Uterus (tissue), 3 donors: ENCODE measurements at regions not wholly inside any gene's neighbourhood (a gene's known extent, or its start where the extent isn't known, plus 50 kb on each side); places are given as distances from the start of the nearest gene placed in this dataset.

Source experiments
- DNase-seq, 2 donors: peaks; one replicate each; pipeline ENCODE4 v3.0.0-alpha.2; 2019 to 2020
- H3K27ac ChIP-seq, 2 donors: fragments of 200-600 bp; sonication (generic); 1 replicate in 1 of 2; 2 replicates in 1 of 2; pipeline ENCODE4 v1.5.1; 2016 to 2018
- H3K27me3 ChIP-seq, 2 donors: fragments of 200-600 bp; sonication (generic); one replicate each; pipeline ENCODE4 v1.5.1; 2018 to 2019; ENCODE audit warnings: control low read depth in 1 of 2
- H3K36me3 ChIP-seq, 2 donors: fragments of 200-600 bp; sonication (generic); one replicate each; pipeline ENCODE4 v1.5.1; 2019; ENCODE audit warnings: control low read depth in 1 of 2
- H3K4me1 ChIP-seq, 2 donors: fragments of 200-600 bp; sonication (generic); one replicate each; pipeline ENCODE4 v1.5.1; 2018 to 2019; ENCODE audit warnings: control low read depth in 1 of 2
- H3K4me3 ChIP-seq, 2 donors: fragments of 200-600 bp; sonication (generic); 1 replicate in 1 of 2; 2 replicates in 1 of 2; pipeline ENCODE4 v1.5.1; 2018 to 2019; ENCODE audit warnings: mild to moderate bottlenecking in 1 of 2
- H3K9me3 ChIP-seq, 2 donors: fragments of 200-600 bp; sonication (generic); one replicate each; pipeline ENCODE4 v1.5.1; 2019; ENCODE audit warnings: control low read depth in 1 of 2
- POLR2A ChIP-seq, 2 donors: fragments of 450-650 bp; IDR thresholded peaks; one replicate each; pipeline ENCODE4 v1.6.1; 2016; ENCODE audit warnings: antibody characterized with exemption in 2 of 2, mild to moderate bottlenecking in 1 of 2, moderate library complexity in 1 of 2
- intact Hi-C: fragments of 100-400 bp; cut with DNase I; formaldehyde crosslinking; loops from one replicate; pipeline ENCODE4 v1.15.1; 2023; ENCODE audit warnings: low total_unique reads
- TF ChIP-seq, protein P1 (sequence below), 4 experiments: fragments of 200-600 bp in 2 of 4; fragments of 450-650 bp in 2 of 4; sonication (generic) in 2 of 4; IDR thresholded peaks; one replicate each; pipeline ENCODE4 v1.5.1; 2016 to 2019; ENCODE audit warnings: antibody characterized with exemption in 4 of 4, mild to moderate bottlenecking in 2 of 4, moderate library complexity in 1 of 4
- donor health status: DM: yes; HTN: yes; CAD: no.

DNA sequence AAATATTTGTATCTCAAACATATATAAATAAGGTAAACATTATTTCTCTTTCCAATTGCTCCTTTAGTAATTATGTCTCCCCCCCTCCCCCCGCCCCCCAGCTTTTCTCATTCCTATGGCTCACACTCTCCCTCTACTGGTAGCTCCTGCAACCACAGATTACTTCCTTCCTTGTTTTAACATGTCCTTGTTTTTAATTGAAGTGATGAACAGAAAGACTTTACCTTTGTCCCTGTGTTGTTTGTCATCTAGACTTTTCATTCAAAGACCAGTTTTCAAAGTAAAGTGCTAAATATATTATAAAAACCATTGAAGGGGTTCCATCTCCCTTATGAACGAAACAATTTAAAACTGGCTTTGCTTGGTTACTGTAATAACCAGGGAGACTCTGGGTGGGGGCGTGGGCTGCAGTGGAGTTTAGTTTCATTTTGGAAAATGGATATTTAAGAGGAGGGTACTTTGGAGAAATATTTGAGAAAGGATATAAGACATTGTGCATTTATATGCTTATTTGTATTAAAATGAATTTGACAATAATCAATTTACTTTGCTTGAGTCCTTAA is 352.9 kb downstream of the RAPGEF2 start:
- H3K27ac ChIP-seq = no peak overlapping the region
- H3K36me3 ChIP-seq = no peaks in the 10 kb centered on the region
- no peaks in the 10 kb centered on the region for H3K27me3 ChIP-seq
- intact Hi-C loops = no loop called here
- TF ChIP-seq POLR2A (IDR thresholded peaks at IDR 0.05) = no peak
- TF ChIP-seq, protein P1, sequence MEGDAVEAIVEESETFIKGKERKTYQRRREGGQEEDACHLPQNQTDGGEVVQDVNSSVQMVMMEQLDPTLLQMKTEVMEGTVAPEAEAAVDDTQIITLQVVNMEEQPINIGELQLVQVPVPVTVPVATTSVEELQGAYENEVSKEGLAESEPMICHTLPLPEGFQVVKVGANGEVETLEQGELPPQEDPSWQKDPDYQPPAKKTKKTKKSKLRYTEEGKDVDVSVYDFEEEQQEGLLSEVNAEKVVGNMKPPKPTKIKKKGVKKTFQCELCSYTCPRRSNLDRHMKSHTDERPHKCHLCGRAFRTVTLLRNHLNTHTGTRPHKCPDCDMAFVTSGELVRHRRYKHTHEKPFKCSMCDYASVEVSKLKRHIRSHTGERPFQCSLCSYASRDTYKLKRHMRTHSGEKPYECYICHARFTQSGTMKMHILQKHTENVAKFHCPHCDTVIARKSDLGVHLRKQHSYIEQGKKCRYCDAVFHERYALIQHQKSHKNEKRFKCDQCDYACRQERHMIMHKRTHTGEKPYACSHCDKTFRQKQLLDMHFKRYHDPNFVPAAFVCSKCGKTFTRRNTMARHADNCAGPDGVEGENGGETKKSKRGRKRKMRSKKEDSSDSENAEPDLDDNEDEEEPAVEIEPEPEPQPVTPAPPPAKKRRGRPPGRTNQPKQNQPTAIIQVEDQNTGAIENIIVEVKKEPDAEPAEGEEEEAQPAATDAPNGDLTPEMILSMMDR (IDR thresholded peaks at IDR 0.05) = peak in 1 of 4 experiments; percentile 17
- H3K4me3 ChIP-seq = no peak overlapping the region
- no peak for DNase-seq
- H3K4me1 ChIP-seq = no peaks in the 10 kb centered on the region
- H3K9me3 ChIP-seq = no peaks in the 10 kb centered on the region

DNA sequence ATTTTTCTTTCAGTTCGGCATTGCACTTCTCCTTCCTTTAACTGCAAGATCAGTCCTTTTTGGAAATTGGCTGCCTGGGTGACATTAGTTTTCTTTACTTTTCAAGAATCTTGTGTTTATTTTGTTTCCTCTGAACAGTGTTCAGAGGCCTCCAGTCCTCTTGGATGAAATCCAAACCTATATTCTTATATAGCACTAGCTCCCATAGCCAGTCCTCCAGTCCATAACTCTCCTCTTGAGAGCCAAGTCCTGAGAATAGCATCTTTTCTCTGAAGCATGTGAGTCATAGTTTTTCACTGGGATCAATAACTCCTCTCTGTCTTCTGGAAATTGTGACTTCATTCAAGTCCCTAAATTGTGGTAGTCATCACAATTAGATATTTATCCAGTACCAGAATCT is 357.5 kb downstream of the RAPGEF2 start:
- Histone ChIP-seq H3K27ac (no peak overlapping the region), H3K36me3 (no peaks in the 10 kb centered on the region), H3K27me3 (no peaks in the 10 kb centered on the region), H3K4me1 (no peaks in the 10 kb centered on the region), H3K4me3 (no peak overlapping the region), H3K9me3 (no peaks in the 10 kb centered on the region)
- TF ChIP-seq POLR2A (IDR thresholded peaks at IDR 0.05) = no peak
- TF ChIP-seq, protein P1 (IDR thresholded peaks at IDR 0.05) = no peak
- intact Hi-C loops = no loop called here
- DNase-seq = no peak

GRCh38 chr4:159463235-159463634 is 360.4 kb downstream of the RAPGEF2 start:
- intact Hi-C loops = no loop called here
- H3K27ac ChIP-seq = no peak overlapping the region
- no peak for DNase-seq
- H3K4me3 ChIP-seq = no peak overlapping the region
- TF ChIP-seq, protein P1 (IDR thresholded peaks at IDR 0.05) = no peak
- no peaks in the 10 kb centered on the region for H3K4me1 ChIP-seq
- no peaks in the 10 kb centered on the region for H3K9me3 ChIP-seq
- H3K36me3 ChIP-seq = no peaks in the 10 kb centered on the region
- no peaks in the 10 kb centered on the region for H3K27me3 ChIP-seq

DNA sequence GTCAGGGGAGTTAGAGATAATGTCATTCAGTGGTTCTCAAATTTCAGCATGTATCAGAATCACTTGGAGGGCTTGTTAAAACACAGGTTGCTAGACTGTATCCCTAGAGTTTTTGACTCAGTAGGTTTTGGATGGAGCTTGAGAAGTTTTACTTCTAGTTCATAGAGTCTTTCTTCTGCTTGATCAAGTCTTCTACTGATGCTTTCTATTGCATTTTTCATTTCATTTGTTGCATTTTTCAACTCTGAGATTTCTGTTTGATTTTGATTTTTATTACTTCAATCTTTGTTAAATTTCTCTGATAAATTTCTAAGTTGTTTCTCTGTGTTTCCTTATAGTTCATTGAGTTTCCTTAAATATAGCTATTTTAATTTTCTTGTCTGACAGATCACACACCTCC is 361.4 kb downstream of the RAPGEF2 start:
- H3K9me3 ChIP-seq = no peaks in the 10 kb centered on the region
- H3K4me3 ChIP-seq = no peak overlapping the region
- intact Hi-C loops = no loop called here
- H3K36me3 ChIP-seq = no peaks in the 10 kb centered on the region
- TF ChIP-seq, protein P1 (IDR thresholded peaks at IDR 0.05) = no peak
- TF ChIP-seq POLR2A (IDR thresholded peaks at IDR 0.05) = no peak
- no peaks in the 10 kb centered on the region for H3K4me1 ChIP-seq
- no peak for DNase-seq
- no peak overlapping the region for H3K27ac ChIP-seq
- H3K27me3 ChIP-seq = no peaks in the 10 kb centered on the region

DNA sequence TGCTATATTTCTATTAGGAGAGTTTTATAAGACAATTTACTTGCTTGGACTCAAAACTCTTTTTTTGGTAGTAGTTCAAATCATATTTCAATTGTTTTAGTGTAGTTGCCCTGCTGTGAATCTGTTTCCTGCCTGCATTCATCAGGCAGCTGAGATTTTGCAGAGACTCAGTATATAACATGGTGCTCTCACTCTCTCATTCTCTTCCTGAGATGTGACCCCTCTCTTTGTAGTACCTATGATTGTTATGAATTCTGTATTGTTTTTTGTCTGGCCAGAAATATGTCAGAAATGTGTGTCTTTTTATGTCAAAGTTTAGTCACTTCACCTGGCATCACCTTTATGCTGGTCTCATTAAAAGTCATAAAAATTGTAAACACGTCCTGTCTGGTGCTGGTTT is 374.0 kb downstream of the RAPGEF2 start:
- no peaks in the 10 kb centered on the region for H3K36me3 ChIP-seq
- TF ChIP-seq, protein P1 (IDR thresholded peaks at IDR 0.05) = no peak
- no peak for TF ChIP-seq POLR2A (IDR thresholded peaks at IDR 0.05)
- no peak overlapping the region for H3K4me3 ChIP-seq
- H3K27ac ChIP-seq = no peak overlapping the region
- H3K9me3 ChIP-seq = no peaks in the 10 kb centered on the region
- intact Hi-C loops = no loop called here
- no peaks in the 10 kb centered on the region for H3K4me1 ChIP-seq
- DNase-seq = no peak
- H3K27me3 ChIP-seq = no peaks in the 10 kb centered on the region
